ENCODE measurements at regions not wholly inside any gene's neighbourhood (a gene's known extent, or its start where the extent isn't known, plus 50 kb on each side); places are given as distances from the start of the nearest gene placed in this dataset.
A peak's percentile ranks its signal among the peaks of the same experiment; 100 is the strongest.

DNA sequence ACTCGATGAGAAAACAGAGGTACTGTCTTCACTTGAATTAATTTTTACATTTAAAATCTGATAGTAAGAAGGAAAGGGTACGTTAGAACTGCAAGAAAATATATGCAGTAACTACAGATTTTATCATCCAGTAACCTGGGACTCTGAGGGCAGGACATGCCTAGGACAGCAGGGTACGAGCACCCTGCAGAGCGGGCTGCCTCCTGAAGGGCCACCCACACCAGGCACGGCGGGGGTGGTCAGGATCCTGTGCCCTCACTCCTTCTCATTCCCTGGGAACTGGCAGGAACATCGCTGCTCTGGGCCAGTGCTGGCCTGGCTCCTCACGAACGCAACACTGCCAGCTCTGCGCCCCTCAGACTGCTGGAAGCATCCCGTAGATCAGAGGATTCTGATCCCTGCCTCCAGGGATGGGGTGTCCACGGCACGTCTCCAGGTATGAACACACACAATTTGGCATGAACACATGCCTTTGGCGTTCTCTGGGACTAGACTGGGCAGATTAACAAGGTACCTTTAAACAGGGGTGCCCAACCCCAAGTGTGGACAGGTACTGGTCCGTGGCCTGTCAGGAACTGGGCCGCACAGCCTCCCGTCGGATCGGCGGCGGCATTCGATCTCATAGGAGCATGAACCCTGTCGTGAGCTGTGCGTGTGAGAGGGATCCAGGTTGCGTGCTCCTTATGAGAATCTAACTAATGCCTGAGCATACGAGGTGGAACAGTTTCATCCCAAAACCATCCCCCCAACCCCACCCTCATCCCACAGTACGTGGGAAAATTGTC lies 99.3 kb upstream of the FAM20C start:
- no peak for ATAC-seq (ENCODE audit: low read depth)
- Histone ChIP-seq H2AFZ (replicated peaks; ENCODE audit: low read length, poor library complexity) (no peak overlapping the region), H3K27ac (ENCODE audit: insufficient read depth, low read length) (no peak overlapping the region), H3K14ac (replicated peaks; ENCODE audit: low read depth, low read length) (no peak overlapping the region), H3K79me1 (ENCODE audit: low read depth in 1 of 2, low read length in 2 of 2) (peaks cover 0 to 22% of the 10 kb centered on the region in 2 experiments; a peak in 2 of 4 replicates), H4K5ac (ENCODE audit: low read depth, low read length) (no peak overlapping the region), H3K27me3 (ENCODE audit: control insufficient read depth, insufficient read depth, low read length) (no peaks in the 10 kb centered on the region), H3K56ac (ENCODE audit: extremely low read depth, insufficient read depth, low read length) (no peak overlapping the region), H4K91ac (ENCODE audit: insufficient read depth, low read depth, low read length) (peak overlapping the region; percentile 13; the same call in 1 of the 2 replicates), H3K4ac (ENCODE audit: low read depth, low read length) (peak overlapping the region; percentile 45; the same call in 1 of the 2 replicates), H3K36me3 (ENCODE audit: control insufficient read depth, insufficient read depth, low read length) (no peaks in the 10 kb centered on the region), H2BK5ac (ENCODE audit: low read depth, low read length, poor library complexity, severe bottlenecking) (peak overlapping the region; percentile 33), H3K23ac (ENCODE audit: low read depth, low read length) (no peak overlapping the region), H3K9me3 (ENCODE audit: control insufficient read depth, insufficient read depth, low read length) (no peaks in the 10 kb centered on the region; the same call in 1 of the 2 replicates), H3K4me2 (ENCODE audit: low read depth, low read length) (no peak overlapping the region), H3K4me1 (ENCODE audit: control insufficient read depth, insufficient read depth, low read length) (peaks cover 33% of the 10 kb centered on the region), H2AK9ac (replicated peaks; ENCODE audit: low read depth, low read length, poor library complexity) (no peak overlapping the region), H2BK120ac (ENCODE audit: low read depth, low read length) (peak overlapping the region; percentile 56), H3K4me3 (ENCODE audit: insufficient read depth, low read depth, low read length) (no peak overlapping the region), H4K20me1 (ENCODE audit: insufficient read depth, low read length) (no peaks in the 10 kb centered on the region), H3K18ac (ENCODE audit: low read depth, low read length) (no peak overlapping the region), H2BK20ac (ENCODE audit: low read depth, low read length) (peak overlapping the region; percentile 76; the same call in 1 of the 2 replicates), H4K8ac (ENCODE audit: low read depth in 2 of 2, low read length in 2 of 2) (no peak overlapping the region), H2BK15ac (ENCODE audit: low read depth, low read length) (peak overlapping the region; percentile 42; the same call in 2 of the 3 replicates), H3K9ac (ENCODE audit: low read depth, low read length) (no peak overlapping the region), H3K9me1 (ENCODE audit: insufficient read depth, low read length) (peaks cover 23% of the 10 kb centered on the region), H2AK5ac (ENCODE audit: low read depth, low read length) (peak overlapping the region; percentile 78; the same call in 1 of the 2 replicates)
- no TSS peak for BruUV-seq (replicated peaks)
- intact Hi-C loops (cut with micrococcal nuclease) = no loop called here
- CTCF ChIA-PET = interaction anchor here (1.0 kb wide), 1 partner anchor 29 kb away, joined by 3 read pairs; no protein-coding TSS in a partner anchor
- DNase-seq = no peak
- dilution Hi-C loops (cut with HindIII; ENCODE audit: low sequenced_read_pairs, unreplicated experiment) = no loop called here
- WGBS, 2 experiments (ENCODE audit: extremely low coverage in 2 of 2, insufficient read length in 1 of 2) = 82% methylated on average over 20 of the region's 27 CpGs; no CpG with 5 or more reads in 1 of the 2 experiments
- no peak for TF ChIP-seq RFX5 (IDR thresholded peaks at IDR 0.05; ENCODE audit: low read depth, low read length)
- in situ Hi-C loops (cut with MboI; ENCODE audit: low sequenced_read_pairs) = no loop called here
- POLR2A ChIA-PET (ENCODE audit: unreplicated experiment) = no interaction called here

Measured in IMR-90 (cell line).